GM12873 (cell line): ENCODE measurements at regions not wholly inside any gene's neighbourhood (a gene's known extent, or its start where the extent isn't known, plus 50 kb on each side); places are given as distances from the start of the nearest gene placed in this dataset.

Experiments
- CTCF ChIP-seq: IDR thresholded peaks from 2 replicates; pipeline ENCODE4 v1.5.1; 2012; ENCODE audit warnings: low read depth, mild to moderate bottlenecking, moderate library complexity, low read length, control low read depth; ENCODE audit not compliant: insufficient read depth; ENCODE audit errors: missing control alignments

- no peak for TF ChIP-seq CTCF
Observed at GRCh38 chr5:77908787-77909186, 132.6 kb upstream of the TBCA start.

GRCh38 chr5:77907786-77908185 is 131.6 kb upstream of the TBCA start:
- no peak for TF ChIP-seq CTCF

- no peak for TF ChIP-seq CTCF
Observed at GRCh38 chr5:77906806-77907205, 130.7 kb upstream of the TBCA start.

- TF ChIP-seq CTCF, result no peak
Observed at GRCh38 chr5:77904362-77904761, 128.2 kb upstream of the TBCA start.

- TF ChIP-seq CTCF, result no peak
Observed at GRCh38 chr5:77900691-77901090, 124.6 kb upstream of the TBCA start.

GRCh38 chr5:77898385-77898784 is 122.2 kb upstream of the TBCA start:
- TF ChIP-seq CTCF, result no peak

GRCh38 chr5:77896338-77896737 is 120.2 kb upstream of the TBCA start:
- no peak for TF ChIP-seq CTCF

- no peak for TF ChIP-seq CTCF
Observed at GRCh38 chr5:77893225-77893860, 117.2 kb upstream of the TBCA start.
